ENCODE measurements at regions not wholly inside any gene's neighbourhood (a gene's known extent, or its start where the extent isn't known, plus 50 kb on each side); places are given as distances from the start of the nearest gene placed in this dataset.

- POLR2A ChIA-PET = no interaction called here
- Histone ChIP-seq H3K27ac (no peak overlapping the region), H3K4me3 (no peak overlapping the region), H3K4me1 (no peaks in the 10 kb centered on the region), H3K9me3 (no peaks in the 10 kb centered on the region), H3K4me2 (no peak overlapping the region)
- CTCF ChIA-PET = no interaction called here
- DNase-seq (ENCODE audit: low read depth in 1 of 2, low spot score in 1 of 2) (no peak), FAIRE-seq (no peak), ATAC-seq (no peak)
- TF ChIP-seq MAZ (IDR thresholded peaks at IDR 0.05; ENCODE audit: borderline replicate concordance, low read depth, low read length) (no peak), POLR2AphosphoS2 (conservative IDR thresholded peaks at IDR 0.05; ENCODE audit: low read length) (no peak), PHF8 (IDR thresholded peaks at IDR 0.05; ENCODE audit: borderline replicate concordance, low read depth) (no peak), KDM1A (IDR thresholded peaks at IDR 0.05; ENCODE audit: low read depth) (no peak), MYC (IDR thresholded peaks at IDR 0.05; ENCODE audit: borderline replicate concordance, low read length) (no peak), HDAC2 (IDR thresholded peaks at IDR 0.05) (no peak), HOXB13 (CRISPR knock-in tag; IDR thresholded peaks at IDR 0.05; ENCODE audit: low read depth) (no peak), RNF2 (IDR thresholded peaks at IDR 0.05; ENCODE audit: borderline replicate concordance, low read depth) (no peak), RCOR1 (IDR thresholded peaks at IDR 0.05; ENCODE audit: low read depth, low read length) (no peak)
- WGBS (ENCODE audit: missing lambda C conversion rate) = 27% methylated on average over 2 of the region's 2 CpGs
Observed at GRCh38 chr18:55912071-55912470, 324.1 kb upstream of the TCF4 start.

GRCh38 chr18:55910296-55910695 lies 322.3 kb upstream of the TCF4 start:
- FAIRE-seq (no peak), DNase-seq (ENCODE audit: low read depth in 1 of 2, low spot score in 1 of 2) (no peak), ATAC-seq (no peak)
- no peak overlapping the region for H3K4me2 ChIP-seq
- no peak overlapping the region for H3K4me3 ChIP-seq
- no peaks in the 10 kb centered on the region for H3K9me3 ChIP-seq
- no peaks in the 10 kb centered on the region for H3K4me1 ChIP-seq
- H3K27ac ChIP-seq = no peak overlapping the region
- ChIA-PET POLR2A (no interaction called here), CTCF (no interaction called here)
- TF ChIP-seq CEBPB (IDR thresholded peaks at IDR 0.05) (no peak), RNF2 (IDR thresholded peaks at IDR 0.05; ENCODE audit: borderline replicate concordance, low read depth) (no peak), ZFP36 (IDR thresholded peaks at IDR 0.05; ENCODE audit: borderline replicate concordance, partially characterized antibody) (no peak), NPAS2 (CRISPR knock-in tag; IDR thresholded peaks at IDR 0.05; ENCODE audit: borderline replicate concordance) (no peak), RCOR1 (IDR thresholded peaks at IDR 0.05; ENCODE audit: low read depth, low read length) (no peak), ATOH8 (CRISPR knock-in tag; IDR thresholded peaks at IDR 0.05; ENCODE audit: low read depth) (no peak), ESRRA (IDR thresholded peaks at IDR 0.05; ENCODE audit: borderline replicate concordance, low read length) (no peak), PHF8 (IDR thresholded peaks at IDR 0.05; ENCODE audit: borderline replicate concordance, low read depth) (no peak)
- TF ChIP-seq, protein P1, sequence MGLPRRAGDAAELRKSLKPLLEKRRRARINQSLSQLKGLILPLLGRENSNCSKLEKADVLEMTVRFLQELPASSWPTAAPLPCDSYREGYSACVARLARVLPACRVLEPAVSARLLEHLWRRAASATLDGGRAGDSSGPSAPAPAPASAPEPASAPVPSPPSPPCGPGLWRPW (IDR thresholded peaks at IDR 0.05) = no peak
- TF ChIP-seq, protein P2, sequence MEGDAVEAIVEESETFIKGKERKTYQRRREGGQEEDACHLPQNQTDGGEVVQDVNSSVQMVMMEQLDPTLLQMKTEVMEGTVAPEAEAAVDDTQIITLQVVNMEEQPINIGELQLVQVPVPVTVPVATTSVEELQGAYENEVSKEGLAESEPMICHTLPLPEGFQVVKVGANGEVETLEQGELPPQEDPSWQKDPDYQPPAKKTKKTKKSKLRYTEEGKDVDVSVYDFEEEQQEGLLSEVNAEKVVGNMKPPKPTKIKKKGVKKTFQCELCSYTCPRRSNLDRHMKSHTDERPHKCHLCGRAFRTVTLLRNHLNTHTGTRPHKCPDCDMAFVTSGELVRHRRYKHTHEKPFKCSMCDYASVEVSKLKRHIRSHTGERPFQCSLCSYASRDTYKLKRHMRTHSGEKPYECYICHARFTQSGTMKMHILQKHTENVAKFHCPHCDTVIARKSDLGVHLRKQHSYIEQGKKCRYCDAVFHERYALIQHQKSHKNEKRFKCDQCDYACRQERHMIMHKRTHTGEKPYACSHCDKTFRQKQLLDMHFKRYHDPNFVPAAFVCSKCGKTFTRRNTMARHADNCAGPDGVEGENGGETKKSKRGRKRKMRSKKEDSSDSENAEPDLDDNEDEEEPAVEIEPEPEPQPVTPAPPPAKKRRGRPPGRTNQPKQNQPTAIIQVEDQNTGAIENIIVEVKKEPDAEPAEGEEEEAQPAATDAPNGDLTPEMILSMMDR (IDR thresholded peaks at IDR 0.05) = no peak
- 40% methylated on average over 2 of the region's 2 CpGs for WGBS (ENCODE audit: missing lambda C conversion rate)

- ChIA-PET CTCF (no interaction called here), POLR2A (no interaction called here)
- Histone ChIP-seq H3K4me1 (no peaks in the 10 kb centered on the region), H3K4me3 (no peak overlapping the region), H3K9me3 (no peaks in the 10 kb centered on the region), H3K27ac (no peak overlapping the region), H3K4me2 (peak overlapping the region; percentile 44)
- DNase-seq (ENCODE audit: low read depth in 1 of 2, low spot score in 1 of 2) (no peak), FAIRE-seq (no peak), ATAC-seq (no peak)
- TF ChIP-seq RCOR1 (IDR thresholded peaks at IDR 0.05; ENCODE audit: low read depth, low read length) = no peak
- no peak for TF ChIP-seq RAD21 (conservative IDR thresholded peaks at IDR 0.05 in 1 of 2, IDR thresholded peaks at IDR 0.05 in 1 of 2)
- TF ChIP-seq, protein P3, sequence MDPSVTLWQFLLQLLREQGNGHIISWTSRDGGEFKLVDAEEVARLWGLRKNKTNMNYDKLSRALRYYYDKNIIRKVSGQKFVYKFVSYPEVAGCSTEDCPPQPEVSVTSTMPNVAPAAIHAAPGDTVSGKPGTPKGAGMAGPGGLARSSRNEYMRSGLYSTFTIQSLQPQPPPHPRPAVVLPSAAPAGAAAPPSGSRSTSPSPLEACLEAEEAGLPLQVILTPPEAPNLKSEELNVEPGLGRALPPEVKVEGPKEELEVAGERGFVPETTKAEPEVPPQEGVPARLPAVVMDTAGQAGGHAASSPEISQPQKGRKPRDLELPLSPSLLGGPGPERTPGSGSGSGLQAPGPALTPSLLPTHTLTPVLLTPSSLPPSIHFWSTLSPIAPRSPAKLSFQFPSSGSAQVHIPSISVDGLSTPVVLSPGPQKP (IDR thresholded peaks at IDR 0.05; ENCODE audit: low read depth, low read length) = no peak
- TF ChIP-seq GATA3 (IDR thresholded peaks at IDR 0.05; ENCODE audit: borderline replicate concordance) = no peak
- no peak for TF ChIP-seq HOXA7 (CRISPR knock-in tag; IDR thresholded peaks at IDR 0.05)
- no peak for TF ChIP-seq EP300 (IDR thresholded peaks at IDR 0.05)
- TF ChIP-seq PHF8 (IDR thresholded peaks at IDR 0.05; ENCODE audit: borderline replicate concordance, low read depth) = no peak
- no peak for TF ChIP-seq TFCP2L1 (CRISPR knock-in tag; IDR thresholded peaks at IDR 0.05)
- TF ChIP-seq MYC (IDR thresholded peaks at IDR 0.05; ENCODE audit: borderline replicate concordance, low read length) = no peak
- TF ChIP-seq CBX8 (IDR thresholded peaks at IDR 0.05) = no peak
- TF ChIP-seq CHD4 (IDR thresholded peaks at IDR 0.05; ENCODE audit: borderline replicate concordance) = no peak
- no peak for TF ChIP-seq RARB (CRISPR knock-in tag; IDR thresholded peaks at IDR 0.05)
- TF ChIP-seq HDAC2 (IDR thresholded peaks at IDR 0.05) = no peak
- no peak for TF ChIP-seq SMC3 (IDR thresholded peaks at IDR 0.05)
- no peak for TF ChIP-seq ATOH8 (CRISPR knock-in tag; IDR thresholded peaks at IDR 0.05; ENCODE audit: low read depth)
- TF ChIP-seq, protein P4, sequence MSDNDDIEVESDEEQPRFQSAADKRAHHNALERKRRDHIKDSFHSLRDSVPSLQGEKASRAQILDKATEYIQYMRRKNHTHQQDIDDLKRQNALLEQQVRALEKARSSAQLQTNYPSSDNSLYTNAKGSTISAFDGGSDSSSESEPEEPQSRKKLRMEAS (IDR thresholded peaks at IDR 0.05) = no peak
- TF ChIP-seq HEYL (CRISPR knock-in tag; IDR thresholded peaks at IDR 0.05) = no peak
- 41% methylated on average over 4 of the region's 4 CpGs for WGBS (ENCODE audit: missing lambda C conversion rate)
Observed at GRCh38 chr18:55908901-55909366, 320.9 kb upstream of the TCF4 start.
